Stimulated activated CD4-positive, alpha-beta T cell treated with anti-CD3 and anti-CD28 coated beads, Interleukin-2, amount 100 ng/mL, for 48 hours (primary cell): ENCODE measurements at regions not wholly inside any gene's neighbourhood (a gene's known extent, or its start where the extent isn't known, plus 50 kb on each side); places are given as distances from the start of the nearest gene placed in this dataset.

Experiments
- DNase-seq, 2 donors: peaks; one replicate each; pipeline ENCODE4 v3.0.0-alpha.2; 2020

DNA sequence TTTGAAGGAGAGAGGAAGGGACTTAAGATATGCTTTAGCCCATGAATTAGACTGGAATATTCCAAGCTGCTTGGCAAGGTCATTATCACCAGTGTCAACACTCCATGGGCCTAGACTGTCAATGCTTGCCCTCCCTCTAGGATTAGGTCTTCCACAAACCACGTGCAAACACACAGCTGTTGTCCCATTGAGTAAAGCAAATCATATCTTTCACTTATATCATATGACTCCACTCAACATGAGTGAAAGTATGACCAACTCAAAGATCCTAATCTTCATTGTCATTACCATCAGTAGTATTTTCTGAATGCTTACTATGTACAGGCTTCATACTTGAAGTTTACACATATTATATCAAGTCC, 57.0 kb upstream of the GRAMD2B start:
- DNase-seq: no peak

GRCh38 chr5:126368239-126368812, 54.9 kb upstream of the GRAMD2B start:
- no peak for DNase-seq

- DNase-seq: no peak
Observed at GRCh38 chr5:126369083-126369482, 54.1 kb upstream of the GRAMD2B start.

GRCh38 chr5:126369995-126370731, 53.0 kb upstream of the GRAMD2B start:
- no peak for DNase-seq

DNA sequence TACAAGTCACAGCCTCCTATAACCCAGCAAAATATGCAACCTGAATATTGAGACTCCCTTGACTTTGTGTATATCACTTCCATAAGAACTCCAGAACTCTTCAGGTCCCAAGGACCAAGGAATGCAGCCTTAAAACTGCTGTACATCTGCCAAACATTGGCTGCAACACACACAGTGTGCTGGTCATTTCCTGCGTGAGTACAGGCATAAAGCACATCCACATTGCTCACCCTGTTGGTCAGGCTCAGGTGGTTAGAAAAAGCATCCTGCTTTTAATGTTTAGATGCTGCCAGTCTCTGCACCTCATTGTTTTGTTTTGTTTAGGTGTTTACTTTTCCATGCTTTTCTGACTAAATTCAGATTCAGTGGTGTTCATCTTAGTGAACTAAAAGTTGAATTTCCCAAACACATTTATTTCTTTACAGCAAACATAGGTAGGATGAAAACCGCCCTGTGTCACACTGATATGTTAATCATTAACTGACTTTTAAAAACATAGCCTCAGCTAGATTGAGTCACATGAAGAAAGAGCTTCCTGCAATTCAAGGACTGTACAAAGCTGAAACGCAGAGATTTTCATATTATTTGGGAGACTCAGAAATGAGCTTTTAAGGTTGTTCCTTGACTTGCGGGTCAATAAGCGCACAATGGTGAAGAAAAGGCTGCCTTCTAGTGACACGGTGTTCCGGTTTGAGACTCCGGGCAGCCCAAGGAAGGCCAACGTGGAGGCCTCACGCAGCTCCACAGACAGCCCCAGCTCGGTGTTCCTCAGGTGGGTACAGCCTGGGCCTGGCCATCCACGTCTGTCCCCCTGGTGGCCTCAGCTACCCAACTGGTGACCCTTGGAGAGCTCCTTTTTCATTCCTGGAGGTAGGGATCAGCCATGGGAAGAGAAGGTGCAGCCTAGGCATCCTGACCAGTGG, 52.2 kb upstream of the GRAMD2B start:
- DNase-seq: no peak

GRCh38 chr5:126373375-126374108, 49.7 kb upstream of the GRAMD2B start:
- no peak for DNase-seq
